ENCODE measurements at regions not wholly inside any gene's neighbourhood (a gene's known extent, or its start where the extent isn't known, plus 50 kb on each side); places are given as distances from the start of the nearest gene placed in this dataset.

GRCh38 chr15:70379938-70380883 is 282.5 kb upstream of the TLE3 start:
- TF ChIP-seq POLR2A (IDR thresholded peaks at IDR 0.05; ENCODE audit: low read depth, low read length) (no peak), TAF1 (IDR thresholded peaks at IDR 0.05; ENCODE audit: low read depth, low read length) (no peak), PAX5 (IDR thresholded peaks at IDR 0.05; ENCODE audit: insufficient read depth, low read length, severe bottlenecking) (no peak)

Measured in GM12891 (cell line).